Left renal cortex interstitium (tissue), 4 donors: ENCODE measurements at regions not wholly inside any gene's neighbourhood (a gene's known extent, or its start where the extent isn't known, plus 50 kb on each side); places are given as distances from the start of the nearest gene placed in this dataset.

Experiments used
- DNase-seq, 4 donors: peaks; one replicate each; pipeline ENCODE4 v3.0.0-alpha.2; 2013; ENCODE audit warnings: low read depth in 4 of 4, low spot score in 2 of 4, missing footprints in 1 of 4

GRCh38 chr7:84821671-84822534 is 365.0 kb downstream of the SEMA3D start:
- DNase-seq: no peak

- DNase-seq: no peak
Measured at GRCh38 chr7:84820481-84820880, 366.4 kb downstream of the SEMA3D start.

GRCh38 chr7:84817016-84817415 is 369.8 kb downstream of the SEMA3D start:
- no peak for DNase-seq

GRCh38 chr7:84813376-84813775 is 373.5 kb downstream of the SEMA3D start:
- DNase-seq: no peak

- no peak for DNase-seq
Measured at GRCh38 chr7:84812021-84812420, 374.8 kb downstream of the SEMA3D start.

- no peak for DNase-seq
Measured at GRCh38 chr7:84811362-84811761, 375.5 kb downstream of the SEMA3D start.

GRCh38 chr7:84809877-84810276 is 377.0 kb downstream of the SEMA3D start:
- DNase-seq: no peak

- DNase-seq: no peak
Measured at GRCh38 chr7:84803979-84804378, 382.9 kb downstream of the SEMA3D start.

GRCh38 chr7:84801396-84801795 is 385.5 kb downstream of the SEMA3D start:
- DNase-seq: no peak

GRCh38 chr7:84800846-84801245 is 386.0 kb downstream of the SEMA3D start:
- DNase-seq: no peak

GRCh38 chr7:84799106-84799505 is 387.8 kb downstream of the SEMA3D start:
- DNase-seq: no peak

GRCh38 chr7:84792231-84792893 is 394.5 kb downstream of the SEMA3D start:
- DNase-seq: no peak

GRCh38 chr7:84790882-84791281 is 396.0 kb downstream of the SEMA3D start:
- DNase-seq: no peak

GRCh38 chr7:84786073-84786472 is 400.8 kb downstream of the SEMA3D start:
- DNase-seq: no peak

GRCh38 chr7:84784450-84784849 is 402.4 kb downstream of the SEMA3D start:
- DNase-seq: no peak

GRCh38 chr7:84783141-84783778 is 403.6 kb downstream of the SEMA3D start:
- no peak for DNase-seq

GRCh38 chr7:84781838-84782237 is 405.0 kb downstream of the SEMA3D start:
- no peak for DNase-seq

GRCh38 chr7:84780158-84781124 is 406.4 kb downstream of the SEMA3D start:
- no peak for DNase-seq

- no peak for DNase-seq
Measured at GRCh38 chr7:84757761-84758160, 429.1 kb downstream of the SEMA3D start.

- DNase-seq: no peak
Measured at GRCh38 chr7:84746353-84746752, 440.5 kb downstream of the SEMA3D start.
